Stimulated activated CD4-positive, alpha-beta T cell treated with anti-CD3 and anti-CD28 coated beads, Interleukin-1b, Interleukin-23, amount 100 ng/mL, for 4 hours (primary cell): ENCODE measurements at regions not wholly inside any gene's neighbourhood (a gene's known extent, or its start where the extent isn't known, plus 50 kb on each side); places are given as distances from the start of the nearest gene placed in this dataset.

Experiments
- DNase-seq, 2 donors: peaks; one replicate each; pipeline ENCODE4 v3.0.0-alpha.2; 2020; ENCODE audit warnings: low read depth in 2 of 2

DNA sequence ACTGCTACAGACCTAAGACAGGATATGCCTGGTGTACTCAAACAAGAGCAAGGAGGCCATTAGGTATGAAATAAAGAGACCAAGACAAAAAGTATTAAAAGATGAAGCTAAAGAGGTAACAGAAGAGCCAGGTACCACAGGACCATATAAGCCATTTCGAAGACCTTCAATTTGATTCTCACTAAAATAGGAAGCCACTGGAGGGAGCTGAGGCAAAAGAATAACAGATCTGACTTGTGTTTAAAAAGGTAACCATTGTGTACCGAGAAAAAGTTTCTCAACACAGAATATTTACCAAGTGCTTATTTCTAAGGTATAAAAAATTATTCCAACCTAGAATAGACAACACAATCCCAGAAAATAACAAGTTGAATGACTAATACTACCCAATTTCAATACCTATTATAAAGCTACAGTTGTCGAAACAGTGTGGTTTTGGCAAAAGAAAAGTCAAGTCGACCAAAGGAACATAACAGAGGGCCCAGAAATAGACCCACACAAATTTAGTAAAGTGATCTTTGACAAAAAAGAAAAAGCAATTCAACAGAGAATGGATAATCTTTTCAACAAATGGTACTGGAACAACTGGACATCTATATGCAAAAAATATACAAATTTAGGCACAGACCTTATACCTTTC, 125.3 kb upstream of the DST start:
- DNase-seq, result no peak

DNA sequence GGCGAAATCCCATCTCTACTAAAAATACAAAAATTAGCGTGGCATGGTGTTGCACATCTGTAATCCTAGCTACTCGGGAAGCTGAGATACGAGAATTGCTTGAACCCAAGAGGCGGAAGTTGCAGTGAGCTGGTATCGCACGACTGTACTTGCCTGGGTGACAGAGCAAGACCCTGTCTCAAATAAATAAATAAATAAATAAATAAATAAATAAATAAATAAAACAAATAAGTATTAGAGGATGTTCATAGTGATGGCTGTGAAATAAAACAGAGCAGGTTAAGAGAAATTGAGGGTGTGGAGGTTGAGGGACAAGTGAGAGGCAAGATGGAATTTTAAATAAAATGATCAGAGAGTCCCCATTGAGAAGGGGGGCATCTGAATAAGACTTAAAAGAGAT, 124.7 kb upstream of the DST start:
- DNase-seq, result no peak

DNA sequence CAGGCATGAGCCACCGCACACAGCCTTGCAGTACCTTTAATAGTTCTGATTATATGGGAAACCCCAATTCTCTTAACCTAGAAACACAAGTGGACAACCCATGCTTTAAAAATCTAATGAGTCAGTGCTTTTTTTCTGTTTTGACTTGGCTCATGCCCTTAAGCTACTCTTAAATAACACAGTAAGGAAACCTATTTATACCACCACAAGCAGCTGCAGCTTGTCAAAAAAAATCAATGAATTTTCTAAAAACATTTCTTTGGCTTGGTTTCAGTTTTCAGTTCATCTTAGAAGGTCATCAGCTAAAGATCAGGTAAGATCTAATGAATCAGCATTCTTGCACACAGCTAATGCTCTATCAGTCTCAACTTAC, 124.1 kb upstream of the DST start:
- DNase-seq, result no peak

DNA sequence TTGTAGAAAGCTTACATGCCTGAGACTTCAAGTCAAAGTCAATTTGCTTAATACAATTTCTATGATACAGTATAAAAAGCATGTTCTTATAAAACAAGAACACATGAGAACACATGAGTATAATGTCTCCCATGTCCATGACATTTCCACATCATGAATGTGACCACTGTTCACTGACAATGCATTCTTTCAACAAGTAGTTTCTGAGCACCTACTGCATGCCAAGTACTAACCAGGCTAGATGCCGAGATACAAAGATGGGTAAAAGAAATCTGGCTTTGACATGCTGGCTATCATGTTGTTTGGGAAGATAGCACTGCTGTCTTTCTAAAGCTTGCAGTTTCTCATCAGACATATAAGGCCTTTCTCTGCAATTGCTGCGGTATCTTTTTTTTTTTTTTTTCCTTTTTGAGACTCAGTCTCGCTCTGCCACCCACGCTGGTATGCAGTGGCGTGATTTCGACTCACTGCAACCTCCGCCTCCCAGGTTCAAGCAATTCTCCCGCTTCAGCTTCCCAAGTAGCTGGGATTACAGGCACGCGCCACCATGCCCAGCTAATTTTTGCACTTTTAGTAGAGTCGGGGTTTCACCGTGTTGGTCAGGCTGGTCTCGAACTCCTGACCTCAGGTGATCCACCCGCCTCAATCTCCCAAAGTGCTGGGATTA, 123.6 kb upstream of the DST start:
- no peak for DNase-seq

DNA sequence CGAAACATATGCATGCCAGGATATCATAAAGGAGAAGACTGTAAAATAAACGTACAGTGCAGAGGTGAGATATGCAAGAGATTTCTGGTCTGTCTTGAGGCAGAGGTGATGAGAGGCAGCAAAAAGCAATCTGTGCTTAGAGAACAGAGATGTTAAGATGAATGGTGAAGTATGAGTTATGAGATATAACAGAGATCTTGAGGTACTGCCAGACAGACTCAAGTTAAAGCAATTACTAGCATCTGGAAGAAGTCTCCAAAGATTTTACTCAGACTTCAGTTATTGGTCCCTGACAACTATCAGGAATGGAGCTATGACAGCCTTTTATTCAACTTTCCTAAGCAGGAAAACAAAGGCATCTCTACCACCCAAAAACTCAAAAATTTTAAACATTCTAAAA, 122.8 kb upstream of the DST start:
- DNase-seq, result no peak

DNA sequence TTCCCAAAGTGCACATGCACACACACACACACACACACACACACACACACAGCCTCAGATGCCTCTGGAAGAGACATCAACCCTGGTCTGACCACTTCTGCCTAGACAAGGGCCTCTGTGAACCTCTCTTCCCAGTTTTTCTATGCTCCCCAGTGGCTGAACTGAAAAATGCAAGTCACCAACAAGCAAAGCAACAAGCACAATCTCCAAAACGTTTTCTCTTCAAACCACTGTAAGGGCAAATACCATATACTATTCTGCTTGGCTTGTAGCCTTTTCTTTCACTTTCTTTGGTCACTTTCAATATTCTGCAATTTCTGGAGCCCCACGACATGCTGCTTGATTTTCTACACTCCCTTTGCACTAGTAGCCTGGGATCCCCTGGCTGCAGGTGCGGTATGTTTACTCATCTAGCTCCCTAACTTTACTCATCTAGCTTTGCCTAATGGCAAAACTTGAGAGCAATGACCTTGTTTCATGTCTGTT, 121.4 kb upstream of the DST start:
- DNase-seq, result no peak

DNA sequence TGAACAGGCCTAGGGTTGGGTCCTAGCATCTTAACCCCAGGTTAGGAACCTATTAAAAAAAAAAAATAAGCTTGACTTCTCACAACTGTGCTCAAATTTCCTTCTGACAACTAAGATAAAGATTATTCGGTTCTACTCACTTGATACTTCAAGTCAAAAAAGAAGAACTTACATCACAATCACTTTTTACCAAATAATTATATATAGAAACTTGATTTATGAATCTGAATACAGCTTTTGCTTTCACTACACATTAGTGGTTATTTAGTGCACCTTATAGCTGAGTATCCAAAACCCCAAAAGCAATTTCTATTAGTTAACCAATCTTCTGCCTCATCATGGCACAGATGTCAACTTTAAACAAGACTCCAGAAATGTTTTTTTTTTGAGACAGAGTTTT, 119.0 kb upstream of the DST start:
- DNase-seq, result no peak

DNA sequence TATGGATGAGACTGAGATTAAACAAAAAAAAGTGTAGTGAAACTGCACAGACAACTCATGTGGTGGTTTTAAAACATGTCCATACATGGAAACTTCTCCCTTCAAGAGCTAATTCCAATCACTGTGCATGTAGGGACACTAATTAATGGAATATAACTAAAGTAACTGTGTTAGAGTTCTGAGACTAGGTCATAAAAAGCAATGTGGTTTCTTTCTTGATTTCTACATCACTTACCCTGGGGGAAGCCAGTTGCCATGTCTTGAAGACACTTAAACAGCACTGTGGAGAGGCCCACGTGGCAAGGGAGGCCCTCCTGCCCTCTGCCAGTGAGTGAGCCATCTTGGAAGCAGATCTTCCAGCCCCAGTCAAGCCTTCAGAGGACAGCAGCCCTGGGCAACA, 118.2 kb upstream of the DST start:
- no peak for DNase-seq

DNA sequence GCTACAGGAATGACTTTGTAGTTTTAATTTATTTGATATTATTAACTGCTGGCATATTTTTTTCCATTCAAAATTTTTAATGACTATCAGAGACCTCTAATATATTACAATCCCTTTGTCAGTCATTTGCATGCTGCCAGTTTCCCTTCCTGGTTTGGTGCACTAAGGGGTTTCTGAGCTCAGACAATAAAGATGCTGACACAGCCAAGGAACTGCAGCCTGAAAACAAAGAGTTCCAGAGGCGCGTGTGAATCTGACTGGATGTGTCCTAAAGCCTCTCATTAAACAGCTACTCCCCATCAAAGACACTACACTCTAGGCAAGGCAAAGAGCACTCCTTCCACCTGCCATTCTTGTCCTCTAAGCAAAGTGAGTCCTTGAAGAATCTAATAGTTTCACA, 116.8 kb upstream of the DST start:
- no peak for DNase-seq

DNA sequence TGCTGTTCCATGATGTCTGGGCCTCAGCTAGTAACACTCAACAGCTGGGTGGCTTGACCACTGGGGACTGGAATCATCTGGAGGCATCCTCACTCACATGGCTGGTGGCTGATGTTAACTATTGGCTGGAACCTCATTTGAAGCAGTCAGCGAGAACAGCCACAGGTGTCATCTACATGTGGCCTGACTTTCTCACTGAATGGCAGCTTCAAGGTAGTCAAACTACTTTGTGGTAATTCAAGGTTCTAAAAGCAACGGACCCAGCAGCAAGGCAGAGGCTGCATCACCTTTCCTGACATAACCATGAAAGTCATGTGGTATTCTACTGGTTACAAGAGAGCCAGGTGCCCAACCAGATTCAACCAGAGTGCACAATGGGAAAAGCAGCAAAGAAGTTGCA, 115.9 kb upstream of the DST start:
- no peak for DNase-seq

DNA sequence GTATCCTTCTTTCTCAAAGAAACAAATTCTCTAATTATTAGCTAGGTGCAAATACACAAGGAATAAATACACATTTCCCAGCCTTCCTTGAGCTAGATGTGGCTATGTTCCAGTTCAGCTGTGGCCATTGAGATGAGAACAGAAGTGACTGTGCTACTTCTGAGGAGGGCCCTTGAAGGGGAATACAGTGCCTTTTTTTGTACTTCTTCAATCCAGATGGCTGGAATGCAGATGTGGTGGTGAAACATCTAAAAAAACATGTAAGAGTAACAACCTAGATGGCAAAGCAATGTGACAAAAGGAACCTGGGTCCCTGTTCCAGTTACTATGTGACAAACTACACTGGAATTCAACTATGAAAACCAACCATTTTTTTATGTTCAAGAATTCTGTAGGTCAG, 115.4 kb upstream of the DST start:
- DNase-seq, result no peak

DNA sequence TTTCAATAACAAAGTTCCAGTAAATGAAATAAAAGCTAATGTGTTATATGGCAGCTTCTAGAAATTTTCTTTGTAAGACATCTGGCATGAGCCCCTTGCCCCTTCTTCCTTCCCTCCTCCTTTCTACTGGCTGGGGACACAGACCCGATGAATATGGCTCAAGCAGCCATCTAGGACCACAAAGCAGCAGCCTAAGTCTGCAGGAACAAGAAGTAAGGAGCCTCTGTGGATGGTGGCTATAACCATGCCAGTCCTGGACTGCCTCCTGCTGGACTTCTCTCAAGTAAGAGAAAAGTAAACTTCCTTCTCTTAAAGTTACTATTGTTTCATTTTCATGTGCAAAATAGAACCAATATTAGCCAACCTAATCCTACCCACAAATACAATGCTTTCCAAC, 114.9 kb upstream of the DST start:
- DNase-seq, result no peak

DNA sequence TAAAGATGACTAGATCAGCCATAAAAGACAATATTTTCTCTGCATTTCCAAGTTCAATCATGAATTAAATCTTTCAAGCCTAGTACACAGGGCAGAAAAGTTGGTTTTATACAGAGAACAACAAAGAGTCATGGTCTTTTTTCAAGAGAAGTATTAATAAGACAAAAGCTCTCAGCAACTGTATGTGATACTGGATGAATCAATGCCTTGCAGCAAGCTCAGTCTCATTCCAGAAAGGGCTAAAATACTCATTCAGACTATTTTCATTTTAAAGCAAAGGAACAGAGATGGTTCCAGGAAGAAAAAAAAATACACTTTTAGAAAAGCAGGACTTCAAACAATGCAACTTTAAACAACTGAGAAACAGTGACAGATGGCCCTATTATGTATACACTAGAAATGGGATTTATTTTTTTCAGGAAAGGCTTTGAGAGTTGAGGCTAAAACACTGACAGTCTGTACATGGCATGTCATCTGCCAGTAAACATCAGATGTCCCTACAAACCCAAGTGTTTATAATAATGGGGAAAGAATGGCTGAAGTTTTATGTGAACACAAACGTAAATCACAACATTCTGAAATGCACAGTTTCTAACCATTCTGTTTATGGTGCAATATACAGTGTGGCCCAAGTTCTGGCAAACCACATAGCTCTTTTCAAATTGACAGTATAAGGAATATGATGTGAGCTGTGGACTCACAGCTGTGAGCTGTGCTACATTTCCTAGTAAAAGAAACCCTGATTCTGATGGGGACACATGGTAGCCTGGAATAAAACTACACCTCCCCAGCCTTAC, 114.3 kb upstream of the DST start:
- DNase-seq, result no peak

DNA sequence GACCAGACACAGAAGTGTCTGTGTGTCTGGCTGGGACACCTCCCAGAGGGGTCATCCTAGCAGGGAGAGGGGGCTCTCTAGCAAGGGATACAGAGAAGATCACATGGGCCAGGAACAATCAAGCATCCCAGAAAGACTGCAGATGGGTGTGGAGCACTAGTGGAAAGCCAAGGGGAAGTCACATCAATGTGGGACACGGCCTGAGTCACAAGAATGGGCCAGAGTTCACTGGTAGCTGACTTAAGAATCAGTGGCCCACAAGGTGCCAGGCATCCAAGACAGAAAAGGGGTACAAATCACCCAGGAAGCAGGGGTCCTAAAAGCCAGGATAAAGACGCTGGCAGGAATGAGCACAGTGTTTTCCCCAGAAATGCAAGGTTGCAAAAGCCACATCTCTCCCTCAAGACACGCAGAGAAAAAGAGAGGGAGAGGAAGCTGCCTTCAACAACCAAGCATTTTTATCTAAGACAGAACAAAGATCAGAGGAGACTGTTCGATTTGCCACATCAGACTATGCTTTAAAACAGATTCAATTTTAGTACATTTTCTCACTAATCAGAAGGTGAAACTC, 113.6 kb upstream of the DST start:
- DNase-seq, result no peak

DNA sequence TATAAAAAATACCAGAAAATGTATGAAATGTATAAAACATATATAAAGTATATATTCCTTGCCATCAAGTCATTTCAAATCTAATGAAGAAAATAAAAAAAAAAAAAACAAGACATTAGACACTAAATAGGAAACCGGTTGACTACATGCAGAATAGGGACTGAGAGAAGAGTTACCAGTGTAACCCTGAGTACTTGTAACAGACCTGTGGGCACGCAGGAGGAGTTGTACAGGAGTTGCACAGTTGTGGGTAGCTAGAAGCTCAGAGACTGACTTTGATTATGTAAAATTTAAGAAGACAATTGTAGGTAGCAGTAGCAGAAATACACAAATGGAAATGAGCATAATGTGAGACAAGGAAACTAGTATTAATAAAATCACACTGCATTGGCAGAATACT, 112.4 kb upstream of the DST start:
- no peak for DNase-seq

DNA sequence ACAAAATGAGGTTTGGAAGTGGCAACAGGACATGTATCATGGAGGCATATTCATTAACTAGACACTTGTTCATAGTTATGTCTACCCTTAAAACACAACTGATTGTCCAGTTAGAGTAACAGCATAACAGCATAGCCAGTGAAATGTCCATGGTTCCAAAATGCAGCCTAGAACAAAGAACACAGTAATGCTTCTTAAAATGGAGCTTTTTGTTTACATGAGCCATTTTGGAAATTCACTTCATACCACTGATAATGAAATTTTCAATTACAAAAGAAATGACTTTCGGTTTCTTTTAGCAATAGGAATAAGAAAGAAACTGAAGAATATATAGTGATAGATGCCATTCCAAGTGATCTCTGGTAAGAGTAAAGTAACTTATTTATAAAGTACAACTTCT, 111.1 kb upstream of the DST start:
- no peak for DNase-seq

DNA sequence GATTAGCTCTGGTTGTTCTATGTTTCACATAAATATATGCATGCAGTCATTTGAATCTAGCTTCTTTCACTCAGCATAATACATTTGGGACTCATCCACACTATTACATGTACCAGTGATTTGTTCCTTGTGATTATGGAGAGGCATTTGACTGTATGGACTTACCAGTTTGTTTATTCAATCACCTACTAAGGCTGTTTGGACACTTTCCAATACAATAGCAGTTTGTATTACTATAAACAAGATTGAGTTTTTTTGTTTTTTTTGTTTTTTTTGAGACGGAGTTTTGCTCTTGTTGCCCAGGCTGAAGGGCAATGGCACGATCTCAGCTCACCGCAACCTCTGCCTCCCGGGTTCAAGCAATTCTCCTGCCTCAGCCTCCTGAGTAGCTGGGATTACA, 109.8 kb upstream of the DST start:
- no peak for DNase-seq

DNA sequence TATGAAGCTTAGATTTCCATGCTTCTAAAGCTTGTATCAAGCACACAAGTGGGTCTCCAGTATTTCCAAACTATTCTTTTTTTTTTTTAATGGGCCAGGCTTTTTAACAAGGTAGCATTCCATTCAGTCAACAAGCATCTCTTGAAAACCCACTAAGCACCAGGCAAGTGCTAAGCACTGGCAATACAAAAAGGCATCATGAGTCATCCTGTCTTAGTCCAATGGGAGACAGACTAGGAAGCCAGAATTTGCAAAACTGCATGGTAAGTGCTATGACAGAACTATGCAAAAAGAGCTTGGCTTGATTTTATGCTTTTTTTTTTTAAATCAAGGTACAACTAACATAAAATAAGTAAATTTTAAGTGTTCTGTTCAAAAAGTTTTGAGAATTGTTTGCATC, 109.3 kb upstream of the DST start:
- DNase-seq, result no peak

DNA sequence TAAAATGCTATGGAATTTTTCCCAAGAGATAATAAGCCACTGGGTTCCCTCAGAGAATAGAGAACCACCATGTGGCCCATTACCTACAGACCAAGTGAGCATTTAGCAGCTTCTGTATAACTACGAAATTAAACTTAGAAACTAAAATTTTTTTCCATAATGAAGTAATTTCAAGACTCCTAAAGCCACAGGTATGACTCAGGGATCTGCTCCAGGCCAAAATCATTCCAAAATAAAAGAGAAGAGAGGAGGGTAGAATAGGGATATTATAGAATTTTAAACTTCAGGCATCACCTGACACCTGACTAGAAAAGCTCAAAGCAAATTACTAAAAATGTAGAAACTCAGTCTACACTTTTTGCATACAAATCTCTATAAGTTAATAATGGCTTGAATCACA, 108.9 kb upstream of the DST start:
- DNase-seq, result no peak

DNA sequence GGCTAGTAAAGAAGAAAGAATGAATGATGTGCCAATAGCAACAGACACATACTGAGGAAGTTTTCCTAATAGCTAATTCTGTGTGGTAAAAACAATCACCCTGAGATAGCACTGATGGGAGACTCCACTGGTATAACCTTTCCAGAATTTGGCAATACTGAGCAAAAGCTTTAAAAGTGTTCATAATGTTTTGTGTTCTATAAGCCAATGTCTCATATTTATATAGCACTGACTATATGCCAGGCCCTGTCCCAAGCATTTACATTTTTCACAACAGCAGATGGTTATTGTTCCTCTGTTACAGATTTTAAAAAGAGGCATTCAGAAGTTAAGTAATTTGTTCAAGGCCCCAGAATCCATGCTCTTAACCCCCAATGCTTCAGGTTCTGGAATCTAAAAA, 108.0 kb upstream of the DST start:
- DNase-seq, result no peak

DNA sequence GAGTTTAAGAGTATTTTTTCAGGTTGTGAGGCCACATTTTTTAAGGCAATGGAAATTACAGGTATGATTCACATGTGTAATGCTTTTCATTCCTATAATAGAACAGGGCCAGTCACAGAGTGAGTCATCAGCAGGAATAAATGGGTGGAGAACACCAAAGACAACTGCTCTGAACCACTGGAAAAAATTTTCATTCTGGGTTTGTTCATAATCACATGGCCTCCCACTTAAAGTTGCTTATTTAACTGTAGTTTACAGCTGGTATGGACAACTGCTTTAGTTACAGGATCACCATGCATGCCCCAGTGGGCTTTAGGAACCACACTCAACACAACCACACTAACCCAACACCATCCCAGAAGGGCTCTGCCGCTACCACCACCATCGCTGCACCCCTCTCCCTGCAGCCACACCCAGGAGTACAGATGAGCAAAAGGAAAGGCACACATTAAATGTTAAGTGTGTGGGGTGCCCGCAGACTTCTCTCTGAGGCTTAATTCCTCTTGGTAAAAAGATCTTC, 107.0 kb upstream of the DST start:
- DNase-seq, result no peak

DNA sequence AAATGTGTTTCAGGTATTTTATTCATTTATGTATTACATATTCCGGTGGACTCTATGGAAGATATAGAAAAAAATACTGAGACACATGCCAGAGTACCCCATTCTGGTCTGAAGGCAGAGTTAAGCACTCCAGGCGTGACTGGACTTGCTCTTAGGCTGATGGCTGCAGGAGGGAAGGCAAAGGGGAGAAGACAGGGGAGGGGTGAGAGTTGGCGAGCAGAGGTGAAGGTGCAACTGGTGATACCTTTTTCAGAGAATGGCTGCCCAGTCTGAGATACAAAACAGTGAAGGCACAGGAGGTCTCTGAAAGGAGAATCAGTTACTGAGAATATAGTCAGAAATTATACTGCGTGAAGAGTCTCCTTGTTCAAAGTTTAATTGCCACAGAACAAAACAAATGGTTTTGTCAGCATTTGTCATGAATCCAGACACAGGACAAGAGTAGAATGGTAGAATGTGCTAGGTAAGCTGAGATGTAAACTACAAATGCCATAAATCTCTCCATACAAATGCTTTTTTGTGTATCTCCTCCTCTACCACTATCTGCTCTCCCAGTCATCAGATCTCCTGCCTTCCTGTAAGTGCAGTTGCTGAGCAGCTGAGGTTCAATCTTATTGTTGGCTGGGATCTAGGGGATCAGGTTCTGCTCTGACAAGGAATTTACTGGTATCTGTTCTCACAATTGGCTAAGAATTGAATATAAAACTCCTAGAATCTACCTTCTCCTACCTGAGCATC, 104.2 kb upstream of the DST start:
- DNase-seq, result no peak
